Stimulated activated CD8-positive, alpha-beta memory T cell treated with anti-CD3 and anti-CD28 coated beads, Interleukin-4, amount 100 ng/mL, for 24 hours (primary cell): ENCODE measurements at regions not wholly inside any gene's neighbourhood (a gene's known extent, or its start where the extent isn't known, plus 50 kb on each side); places are given as distances from the start of the nearest gene placed in this dataset.
"Not testable (repeated sequence)": the region's sequence is repeated elsewhere in the genome, so short reads cannot be mapped to it uniquely, and the experiment has no call there.

Experiments used
- DNase-seq: peaks from one replicate; pipeline ENCODE4 v3.0.0-alpha.2; 2020; ENCODE audit warnings: low read depth

GRCh38 chr11:33463059-33463458 is 205.9 kb downstream of the HIPK3 start:
- no peak for DNase-seq

- no peak for DNase-seq
Measured at GRCh38 chr11:33461369-33462125, 204.4 kb downstream of the HIPK3 start.

GRCh38 chr11:33457948-33458347 is 200.8 kb downstream of the HIPK3 start:
- DNase-seq = no peak

- no peak for DNase-seq
Measured at GRCh38 chr11:33455867-33456463, 198.8 kb downstream of the HIPK3 start.

GRCh38 chr11:33454264-33454663 is 197.1 kb downstream of the HIPK3 start:
- no peak for DNase-seq

- DNase-seq = no peak
Measured at GRCh38 chr11:33452836-33453624, 195.8 kb downstream of the HIPK3 start.

GRCh38 chr11:33451364-33451763 is 194.2 kb downstream of the HIPK3 start:
- no peak for DNase-seq

- no peak for DNase-seq
Measured at GRCh38 chr11:33449798-33450197, 192.6 kb downstream of the HIPK3 start.

- no peak for DNase-seq
Measured at GRCh38 chr11:33448461-33449130, 191.4 kb downstream of the HIPK3 start.

GRCh38 chr11:33445761-33446161 is 188.6 kb downstream of the HIPK3 start:
- DNase-seq = no peak

- DNase-seq = no peak
Measured at GRCh38 chr11:33444835-33445594, 187.8 kb downstream of the HIPK3 start.

GRCh38 chr11:33443684-33444083 is 186.5 kb downstream of the HIPK3 start:
- DNase-seq = no peak

GRCh38 chr11:33438301-33438700 is 181.1 kb downstream of the HIPK3 start:
- DNase-seq = no peak

- no peak for DNase-seq
Measured at GRCh38 chr11:33437529-33437928, 180.3 kb downstream of the HIPK3 start.

- DNase-seq = no peak
Measured at GRCh38 chr11:33435216-33435615, 178.0 kb downstream of the HIPK3 start.

GRCh38 chr11:33434294-33434693 is 177.1 kb downstream of the HIPK3 start:
- no peak for DNase-seq

GRCh38 chr11:33428435-33428834 is 171.3 kb downstream of the HIPK3 start:
- not testable (repeated sequence) for DNase-seq

GRCh38 chr11:33420959-33421566 is 163.9 kb downstream of the HIPK3 start:
- no peak for DNase-seq

- no peak for DNase-seq
Measured at GRCh38 chr11:33419924-33420323, 162.7 kb downstream of the HIPK3 start.

GRCh38 chr11:33417121-33417520 is 159.9 kb downstream of the HIPK3 start:
- DNase-seq = no peak

GRCh38 chr11:33413301-33413700 is 156.1 kb downstream of the HIPK3 start:
- DNase-seq = no peak
